SU-DHL-6 (cell line): ENCODE measurements at regions not wholly inside any gene's neighbourhood (a gene's known extent, or its start where the extent isn't known, plus 50 kb on each side); places are given as distances from the start of the nearest gene placed in this dataset.

Source experiments
- EZH2phosphoT487 ChIP-seq: fragments of 200-600 bp; sonication (generic), shearing (Covaris generic); conservative IDR thresholded peaks from 2 replicates; pipeline ENCODE4 v1.6.1; 2018; ENCODE audit warnings: mild to moderate bottlenecking, antibody characterized with exemption, low read length, moderate library complexity, mixed read lengths
- TF ChIP-seq, protein P1 (sequence below): fragments of 200-600 bp; sonication (generic); IDR thresholded peaks from one replicate; pipeline ENCODE4 v1.5.1; 2017; ENCODE audit warnings: antibody characterized with exemption, mild to moderate bottlenecking, low read length, moderate library complexity; ENCODE audit not compliant: insufficient read depth, poor library complexity, severe bottlenecking

DNA sequence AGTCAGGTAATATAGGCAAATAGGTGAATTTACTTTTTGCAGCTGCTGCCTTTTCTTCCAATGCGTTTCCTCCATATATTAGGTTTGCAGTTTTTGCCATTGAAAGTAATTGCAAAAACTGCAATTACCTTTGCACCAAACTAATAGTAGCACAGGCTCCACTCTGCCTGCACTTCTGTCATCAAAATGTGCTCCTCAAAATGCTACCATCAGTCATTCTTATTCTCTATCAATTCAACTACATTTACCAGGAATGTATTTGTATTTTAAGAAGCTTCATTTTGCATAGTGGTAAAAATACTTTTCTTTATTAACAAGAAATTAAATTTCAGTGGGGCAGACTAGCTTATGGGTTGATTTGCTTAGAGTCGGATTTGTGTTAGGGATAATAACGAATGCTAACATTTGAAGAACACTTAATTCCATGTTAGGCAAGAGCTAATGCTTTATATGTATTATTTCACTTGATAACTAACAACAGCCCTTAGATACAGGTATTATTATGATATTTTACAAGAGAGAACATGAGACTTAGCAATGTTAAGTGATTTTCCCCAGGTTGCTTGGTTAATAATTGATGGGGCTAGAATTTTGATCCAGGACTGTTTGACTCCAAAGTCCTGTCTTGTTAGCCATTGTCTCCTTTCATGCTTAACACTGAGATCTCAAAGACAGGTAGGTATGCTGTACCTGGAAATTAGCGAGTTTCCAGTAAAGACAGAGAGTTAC is 300.4 kb downstream of the MAN2A1 start:
- TF ChIP-seq, protein P1, sequence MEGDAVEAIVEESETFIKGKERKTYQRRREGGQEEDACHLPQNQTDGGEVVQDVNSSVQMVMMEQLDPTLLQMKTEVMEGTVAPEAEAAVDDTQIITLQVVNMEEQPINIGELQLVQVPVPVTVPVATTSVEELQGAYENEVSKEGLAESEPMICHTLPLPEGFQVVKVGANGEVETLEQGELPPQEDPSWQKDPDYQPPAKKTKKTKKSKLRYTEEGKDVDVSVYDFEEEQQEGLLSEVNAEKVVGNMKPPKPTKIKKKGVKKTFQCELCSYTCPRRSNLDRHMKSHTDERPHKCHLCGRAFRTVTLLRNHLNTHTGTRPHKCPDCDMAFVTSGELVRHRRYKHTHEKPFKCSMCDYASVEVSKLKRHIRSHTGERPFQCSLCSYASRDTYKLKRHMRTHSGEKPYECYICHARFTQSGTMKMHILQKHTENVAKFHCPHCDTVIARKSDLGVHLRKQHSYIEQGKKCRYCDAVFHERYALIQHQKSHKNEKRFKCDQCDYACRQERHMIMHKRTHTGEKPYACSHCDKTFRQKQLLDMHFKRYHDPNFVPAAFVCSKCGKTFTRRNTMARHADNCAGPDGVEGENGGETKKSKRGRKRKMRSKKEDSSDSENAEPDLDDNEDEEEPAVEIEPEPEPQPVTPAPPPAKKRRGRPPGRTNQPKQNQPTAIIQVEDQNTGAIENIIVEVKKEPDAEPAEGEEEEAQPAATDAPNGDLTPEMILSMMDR: no peak
- no peak for TF ChIP-seq EZH2phosphoT487
